HG02840 (cell line): ENCODE measurements at regions not wholly inside any gene's neighbourhood (a gene's known extent, or its start where the extent isn't known, plus 50 kb on each side); places are given as distances from the start of the nearest gene placed in this dataset.
"Not testable (repeated sequence)": the region's sequence is repeated elsewhere in the genome, so short reads cannot be mapped to it uniquely, and the experiment has no call there.

ENCODE experiments used
- ATAC-seq: cut with Tn5 transposase; IDR thresholded peaks from one replicate; pipeline ENCODE4 v1.9.1; 2021; ENCODE audit warnings: mild to moderate bottlenecking, moderate library complexity, moderate number of reproducible peaks; ENCODE audit not compliant: unreplicated experiment, low FRiP score

DNA sequence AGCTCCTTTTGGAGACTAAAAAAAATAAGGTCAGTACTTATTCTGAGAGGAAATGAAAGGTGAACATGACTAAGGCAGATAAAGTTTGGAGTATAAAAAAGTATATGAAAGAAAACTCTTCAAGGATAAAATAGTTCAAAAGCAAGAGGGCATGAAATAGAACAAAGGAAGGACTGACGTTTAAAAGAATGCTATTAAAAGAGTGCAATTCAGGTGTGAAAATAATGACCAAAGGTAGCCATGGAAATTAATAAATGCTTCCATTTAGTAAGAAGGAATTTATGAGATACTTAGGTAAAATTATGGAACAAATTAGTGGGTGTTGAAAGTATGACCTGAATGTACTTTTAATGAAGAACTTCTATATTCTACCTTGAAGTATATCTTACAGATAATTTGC lies 128.2 kb upstream of the WDFY3 start:
- no peak for ATAC-seq

DNA sequence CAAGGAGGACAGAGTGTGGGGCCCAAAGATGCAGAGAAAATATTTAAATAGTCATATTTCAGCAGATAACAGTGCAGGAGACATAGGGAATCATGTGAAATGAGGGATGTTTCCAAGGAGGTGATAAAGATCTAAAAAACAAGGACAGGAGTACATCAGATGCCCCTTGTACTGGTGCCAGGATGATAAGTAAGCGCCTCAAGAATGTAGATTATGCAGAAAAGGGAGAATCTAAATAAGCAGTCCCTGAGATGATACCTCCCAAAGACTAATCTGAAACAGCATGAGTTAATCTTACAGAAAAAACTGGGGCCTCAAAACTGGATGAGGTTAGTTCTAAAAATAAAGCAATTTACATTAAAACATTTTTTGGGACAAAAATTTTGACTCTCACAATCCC lies 136.1 kb upstream of the WDFY3 start:
- no peak for ATAC-seq

DNA sequence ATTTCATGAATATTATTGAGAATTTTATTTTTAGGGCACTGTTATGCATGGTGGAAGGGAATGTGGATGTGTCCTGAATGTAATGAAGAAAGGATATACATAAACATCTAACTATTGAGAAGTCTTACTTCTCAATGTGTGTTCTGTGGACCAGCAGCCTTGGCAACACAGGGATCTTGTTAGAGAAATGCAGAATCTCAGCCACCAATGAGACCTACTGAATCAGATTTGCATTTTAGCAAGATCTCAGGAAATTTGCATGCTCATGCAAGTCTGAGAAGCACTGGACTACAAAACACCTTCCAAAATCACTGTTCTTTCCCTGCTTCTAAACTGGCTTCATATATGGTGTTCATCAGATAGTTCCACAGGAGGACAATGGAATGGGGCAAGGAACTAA lies 139.7 kb upstream of the WDFY3 start:
- ATAC-seq: no peak

DNA sequence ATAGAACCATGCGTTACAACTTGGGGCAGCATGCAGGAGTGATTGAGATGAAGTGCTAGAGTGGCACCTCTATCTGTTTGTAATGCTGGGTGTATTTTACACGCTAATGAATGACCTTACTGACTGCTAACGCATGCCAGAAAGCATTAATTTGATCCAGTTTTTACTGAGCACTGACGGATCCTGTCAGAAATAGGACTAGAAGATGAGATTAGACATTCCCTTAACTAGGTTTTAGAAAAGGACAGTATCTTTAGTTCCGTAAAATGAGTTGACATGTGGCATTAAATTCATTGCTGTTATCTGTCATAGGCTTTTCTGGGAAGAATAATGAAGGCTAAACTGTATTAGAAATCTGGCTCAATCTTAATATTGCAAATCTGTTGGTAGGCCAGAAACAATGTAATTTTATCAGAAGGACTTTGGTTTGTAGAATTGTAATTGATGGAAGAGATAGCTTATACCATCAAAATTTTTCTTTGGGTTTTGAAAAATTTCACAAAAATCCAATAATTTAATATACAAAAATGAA lies 140.4 kb upstream of the WDFY3 start:
- no peak for ATAC-seq

DNA sequence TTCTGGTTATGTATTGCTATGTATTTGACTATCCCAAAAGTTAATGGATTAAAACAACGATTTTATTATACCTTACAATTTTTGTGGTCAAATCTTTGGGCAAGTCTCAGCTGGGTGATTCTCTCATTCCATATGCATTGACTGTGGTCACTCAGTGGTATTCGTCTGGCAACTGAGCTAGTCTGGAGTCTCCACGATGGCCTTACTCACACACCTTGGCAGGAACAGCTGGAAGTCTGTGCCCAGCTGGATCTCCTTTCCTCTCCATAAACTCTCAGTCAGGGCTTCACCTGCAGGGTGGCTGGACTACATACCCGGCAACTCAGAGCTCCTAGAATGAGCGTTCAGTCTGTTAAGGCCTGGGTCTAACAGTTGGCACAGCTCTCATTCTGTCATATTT lies 141.1 kb upstream of the WDFY3 start:
- no peak for ATAC-seq

DNA sequence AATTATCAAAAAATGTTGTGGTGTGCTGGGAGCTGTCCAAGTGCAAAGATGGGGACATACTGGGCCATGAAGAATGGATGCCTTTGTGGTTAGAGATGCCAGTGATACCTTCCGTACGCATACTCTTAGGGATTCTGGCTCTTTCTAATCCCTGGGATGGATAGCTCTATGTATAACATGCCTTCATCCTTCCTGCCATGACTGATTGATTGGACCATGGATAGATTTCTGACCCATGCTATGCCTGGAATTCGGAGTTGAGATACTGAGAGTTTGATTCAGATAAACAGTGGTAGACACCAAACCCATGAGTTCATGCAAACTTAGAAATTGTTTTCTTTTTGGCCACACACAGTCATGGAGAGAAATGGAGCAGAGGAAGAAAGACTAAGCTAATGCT lies 147.2 kb upstream of the WDFY3 start:
- ATAC-seq: no peak

DNA sequence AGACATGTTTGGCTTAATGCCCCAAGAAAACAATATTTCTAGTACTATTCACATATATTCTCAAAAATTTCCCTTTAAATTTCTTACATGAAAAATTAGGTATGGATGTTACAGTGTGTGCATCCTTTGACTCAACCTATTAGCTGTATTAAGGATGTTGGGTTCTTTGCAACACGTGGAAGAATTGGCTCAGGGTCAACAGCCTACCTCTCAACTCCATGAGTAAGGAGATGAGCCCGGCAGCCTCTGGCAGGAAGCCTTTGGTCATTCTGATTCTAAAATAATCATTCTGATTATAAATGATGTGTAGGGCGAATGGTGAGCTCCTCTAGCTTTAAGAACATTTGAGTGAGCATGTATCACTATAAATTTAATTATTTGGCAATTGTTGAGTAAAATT lies 148.0 kb upstream of the WDFY3 start:
- ATAC-seq: no peak

DNA sequence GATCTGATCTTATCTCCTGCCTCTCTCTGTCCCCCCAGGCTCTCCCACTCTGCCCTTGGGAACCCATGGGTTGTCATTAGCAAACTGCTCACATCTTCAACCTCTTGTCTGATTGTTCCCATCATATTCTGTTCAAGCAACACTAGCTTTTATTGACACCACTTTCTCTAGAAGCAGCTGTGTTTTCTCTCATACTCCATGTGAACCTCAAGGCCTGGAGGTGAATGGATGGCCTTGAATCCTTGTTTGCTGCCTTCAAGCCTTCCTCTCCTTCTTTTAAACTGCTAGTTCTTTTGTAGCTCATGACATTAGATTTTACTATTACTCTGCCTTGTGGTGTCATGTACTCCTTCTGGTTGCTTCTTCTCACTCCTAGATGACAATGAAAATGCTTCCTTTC lies 149.5 kb upstream of the WDFY3 start:
- no peak for ATAC-seq

DNA sequence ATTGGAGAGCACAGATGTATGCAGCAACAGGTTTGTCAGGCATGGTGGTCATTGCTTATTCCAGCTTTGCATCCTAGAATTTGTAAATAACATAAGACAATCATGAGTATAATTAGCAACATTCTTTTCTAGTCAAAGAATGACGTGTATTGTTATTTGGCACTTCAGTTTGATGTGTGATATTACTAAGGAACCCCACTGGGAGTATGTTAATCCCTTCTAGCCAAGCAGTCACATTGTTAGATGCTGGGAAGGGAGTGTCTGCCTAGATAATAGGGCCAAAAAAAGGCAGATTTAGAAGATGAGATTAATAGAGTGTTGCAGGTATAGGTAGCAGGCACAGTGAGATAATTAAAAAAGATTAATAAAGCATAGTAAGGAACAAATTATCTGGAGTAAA lies 159.2 kb upstream of the WDFY3 start:
- no peak for ATAC-seq

DNA sequence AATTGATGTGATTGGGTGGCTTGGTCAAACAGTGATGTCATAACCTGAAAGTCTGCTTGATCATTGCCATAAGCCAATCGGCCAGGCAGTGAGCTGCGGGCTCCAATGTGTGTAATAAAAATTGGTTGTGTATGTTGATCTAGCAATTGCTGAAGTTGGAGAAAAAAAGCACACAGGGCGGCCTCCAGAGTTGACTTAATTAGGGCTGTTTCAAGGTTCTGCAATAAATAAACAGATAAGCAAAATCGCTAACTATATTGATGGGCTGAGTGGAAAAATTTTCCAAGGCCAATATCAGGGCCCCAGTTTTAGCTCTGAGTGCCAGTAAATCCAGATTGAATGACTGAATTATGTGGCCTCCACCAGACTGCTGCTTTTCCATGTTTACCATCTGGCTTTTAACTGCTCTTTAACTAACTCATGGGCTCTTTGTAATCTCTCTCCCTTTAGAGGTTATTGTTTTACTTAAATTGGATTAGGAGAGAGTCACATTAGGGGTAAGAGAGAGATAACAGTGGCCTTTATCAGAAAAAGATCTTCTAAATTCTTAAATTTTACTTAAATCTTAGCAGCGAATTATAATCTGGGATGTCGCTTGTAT lies 160.6 kb upstream of the WDFY3 start:
- ATAC-seq: no peak

DNA sequence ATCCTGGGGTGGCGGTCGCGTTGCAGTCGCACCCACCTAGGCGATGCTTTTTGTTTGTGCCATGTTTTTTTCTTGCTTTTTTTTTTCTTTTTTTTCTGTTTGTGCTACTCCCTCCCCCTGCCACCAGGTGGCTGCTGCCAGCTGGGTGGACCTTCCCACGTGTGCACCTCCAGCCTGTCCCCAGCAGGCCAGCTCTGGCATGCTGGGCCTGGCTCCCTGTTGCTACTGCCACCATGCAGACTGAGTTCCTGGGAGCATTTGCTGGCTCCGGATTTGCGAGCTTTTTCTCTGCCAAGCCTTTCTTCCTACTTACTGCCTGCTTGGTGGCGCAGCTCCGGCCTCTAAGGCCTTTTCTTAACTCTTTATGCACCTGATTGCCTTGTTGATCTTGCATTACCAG lies 161.2 kb upstream of the WDFY3 start:
- no peak for ATAC-seq

DNA sequence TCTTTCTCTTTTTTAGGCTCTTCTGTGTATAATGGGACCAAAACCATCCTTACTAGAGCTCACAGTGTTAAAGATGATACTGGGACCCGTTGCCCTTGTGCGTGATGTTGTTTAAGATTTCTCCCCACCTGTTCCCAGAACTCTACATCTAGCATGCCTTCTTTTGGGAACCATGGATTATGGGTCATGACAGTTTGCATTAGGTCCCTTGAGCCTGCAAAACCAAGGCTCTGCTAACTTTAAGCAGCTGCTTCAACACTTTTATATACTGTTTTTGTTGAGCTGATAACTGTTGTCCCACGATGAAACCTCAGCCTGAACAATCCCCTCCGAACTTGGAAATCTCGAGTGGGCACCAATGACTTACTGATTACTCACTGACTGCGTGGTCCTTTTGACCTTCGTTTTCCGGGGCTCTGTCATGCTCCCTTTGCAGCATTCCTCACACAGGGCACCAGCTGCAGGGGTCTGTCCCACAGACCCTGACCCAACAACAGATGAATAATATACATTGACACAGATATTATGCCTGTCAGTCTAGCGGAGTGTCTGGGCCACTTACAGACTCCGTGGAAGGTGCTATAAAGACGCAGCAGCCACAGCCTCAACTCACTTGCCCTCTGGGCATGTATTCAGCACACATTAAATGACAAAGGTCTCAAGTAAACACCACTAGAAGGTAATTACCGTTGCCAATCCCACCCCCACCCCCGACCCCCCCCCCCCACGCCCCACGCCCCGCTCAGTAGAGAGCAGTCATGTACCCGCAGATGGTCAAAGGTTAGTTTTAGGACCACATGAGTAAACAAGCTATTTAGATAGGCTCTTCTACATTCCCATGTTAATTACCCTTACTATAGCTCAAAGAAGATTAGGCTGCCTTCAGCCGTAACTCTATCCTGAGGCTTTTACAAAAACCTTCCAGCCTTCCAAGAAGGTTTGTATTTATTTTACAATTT lies 162.0 kb upstream of the WDFY3 start:
- ATAC-seq: no peak

DNA sequence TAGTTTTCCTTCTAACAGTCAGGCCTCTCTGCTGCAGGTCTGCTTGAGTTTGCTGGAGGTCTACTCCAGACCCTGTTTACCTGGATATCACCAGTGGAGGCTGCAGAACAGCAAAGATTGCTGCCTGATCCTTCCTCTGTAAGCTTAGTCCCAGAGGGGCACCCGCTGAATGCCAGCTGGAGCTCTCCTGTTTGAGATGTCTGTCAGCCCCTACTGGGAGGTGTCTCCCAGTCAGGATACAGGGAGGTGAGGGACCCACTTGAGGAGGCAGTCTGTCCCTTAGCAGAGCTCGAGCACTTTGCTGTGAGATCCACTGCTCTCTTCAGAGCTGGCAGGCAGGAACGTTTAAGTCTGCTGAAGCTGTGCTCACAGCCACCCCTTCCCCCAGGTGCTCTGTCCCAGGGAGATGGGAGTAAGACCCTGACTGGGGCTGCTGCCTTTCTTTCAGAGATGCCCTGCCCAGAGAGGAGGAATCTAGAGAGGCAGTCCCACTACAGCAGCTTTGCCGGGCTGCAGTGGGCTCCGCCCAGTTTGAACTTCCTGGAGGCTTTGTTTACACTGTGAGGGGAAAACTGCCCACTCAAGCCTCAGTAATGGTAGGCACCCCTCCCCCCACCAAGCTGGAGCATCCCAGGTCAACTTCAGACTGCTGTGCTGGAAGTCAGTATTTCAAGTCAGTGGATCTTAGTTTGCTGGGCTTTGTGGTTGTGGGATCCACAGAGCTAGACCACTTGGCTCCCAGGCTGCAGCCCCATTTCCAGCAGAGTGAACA lies 163.1 kb upstream of the WDFY3 start:
- not testable (repeated sequence) for ATAC-seq

DNA sequence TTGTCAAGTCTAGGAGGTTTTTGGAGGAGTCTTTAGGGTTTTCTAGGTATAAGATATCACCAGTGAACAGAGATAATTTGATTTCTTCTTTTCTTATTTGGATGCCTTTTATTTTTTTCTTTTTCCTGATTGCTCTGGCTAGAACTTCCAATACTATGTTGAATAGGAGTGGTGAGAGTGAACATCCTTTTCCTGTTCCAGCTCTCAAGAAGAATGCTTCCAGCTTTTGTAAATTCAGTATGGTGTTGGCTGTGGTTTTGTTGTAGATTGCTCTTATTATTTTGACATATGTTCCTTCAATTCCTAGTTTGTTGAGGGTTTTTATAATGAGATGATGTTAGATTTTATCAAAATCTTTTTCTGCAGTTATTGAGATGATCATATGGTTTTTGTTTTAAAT lies 165.6 kb upstream of the WDFY3 start:
- ATAC-seq: no peak

DNA sequence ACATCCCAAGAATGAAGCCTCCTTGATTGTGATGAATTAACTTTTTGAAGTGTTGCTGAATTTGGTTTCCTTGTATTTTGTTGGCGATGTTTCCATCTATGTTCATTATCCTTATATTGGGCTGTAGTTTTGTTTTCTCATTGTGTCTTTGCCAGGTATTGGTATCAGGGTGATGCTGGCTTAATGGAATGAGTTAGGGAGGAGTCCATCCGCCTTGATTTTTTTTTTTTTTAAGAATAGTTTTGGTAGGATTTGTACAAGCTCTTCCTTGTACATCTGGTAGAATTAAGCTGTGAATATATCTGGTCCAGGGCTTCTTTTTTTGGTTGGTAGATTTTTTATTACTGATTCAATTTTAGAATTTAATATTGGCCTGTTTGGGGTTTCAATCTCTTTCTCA lies 166.1 kb upstream of the WDFY3 start:
- no peak for ATAC-seq

DNA sequence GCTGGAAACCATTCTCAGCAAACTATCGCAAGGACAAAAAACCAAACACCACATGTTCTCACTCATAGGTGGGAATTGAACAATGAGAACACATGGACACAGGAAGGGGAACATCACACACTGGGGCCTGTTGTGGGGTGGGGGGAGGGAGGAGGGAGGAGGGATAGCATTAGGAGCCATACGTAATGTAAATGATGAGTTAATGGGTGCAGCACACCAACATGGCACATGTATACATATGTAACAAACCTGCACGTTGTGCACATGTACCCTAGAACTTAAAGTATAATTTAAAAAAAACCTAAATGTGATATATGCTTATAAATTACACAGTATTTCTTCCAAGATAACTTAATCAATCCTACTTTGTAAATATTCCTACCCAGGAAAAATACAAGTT lies 173.3 kb upstream of the WDFY3 start:
- ATAC-seq: not testable (repeated sequence)

DNA sequence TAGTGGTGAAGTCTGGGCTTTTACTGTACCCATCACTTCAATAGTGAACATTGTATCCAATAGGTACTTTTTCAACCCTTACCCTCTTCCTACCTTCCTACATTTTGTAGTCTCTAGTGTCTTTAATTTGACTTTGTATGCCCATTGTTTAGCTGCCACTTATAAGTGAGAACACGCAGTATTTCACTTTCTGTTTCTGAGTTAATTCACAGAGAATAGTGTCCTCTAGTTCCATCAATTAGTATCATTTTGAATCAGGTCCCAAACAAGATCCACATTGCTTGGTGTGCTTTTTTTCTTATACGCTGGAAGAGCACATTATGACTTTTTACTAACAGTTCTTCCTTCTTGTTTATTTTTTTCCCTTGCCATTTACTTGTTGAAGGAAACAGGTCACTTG lies 176.0 kb upstream of the WDFY3 start:
- ATAC-seq: no peak

DNA sequence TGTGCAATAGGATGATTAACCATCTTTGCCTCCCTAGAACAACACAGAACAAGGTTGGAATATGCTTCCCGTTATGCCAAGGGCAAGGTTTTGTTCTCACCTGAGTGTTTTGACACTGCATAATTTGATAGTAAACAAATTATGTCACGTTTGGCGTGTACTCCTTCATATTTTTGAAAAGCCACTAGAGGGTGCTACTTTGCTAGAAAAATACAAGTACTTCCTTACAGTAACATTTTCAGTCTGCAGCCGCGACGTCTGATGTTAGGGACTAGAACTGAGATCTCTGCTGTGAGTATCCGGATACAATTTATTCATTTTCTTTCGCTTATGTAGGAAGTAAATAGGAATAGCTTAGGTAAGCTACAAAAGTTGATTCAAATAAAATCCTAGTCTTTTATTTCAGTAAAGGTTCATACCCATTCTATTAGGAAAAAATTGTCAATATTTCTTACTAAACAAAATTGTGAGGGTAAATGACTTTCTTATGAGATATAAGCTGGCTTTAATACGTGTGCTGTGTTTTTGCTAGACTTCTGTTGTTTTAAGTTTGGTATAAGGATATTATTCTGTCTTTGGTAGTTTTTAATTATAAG lies 181.1 kb upstream of the WDFY3 start:
- ATAC-seq: no peak

DNA sequence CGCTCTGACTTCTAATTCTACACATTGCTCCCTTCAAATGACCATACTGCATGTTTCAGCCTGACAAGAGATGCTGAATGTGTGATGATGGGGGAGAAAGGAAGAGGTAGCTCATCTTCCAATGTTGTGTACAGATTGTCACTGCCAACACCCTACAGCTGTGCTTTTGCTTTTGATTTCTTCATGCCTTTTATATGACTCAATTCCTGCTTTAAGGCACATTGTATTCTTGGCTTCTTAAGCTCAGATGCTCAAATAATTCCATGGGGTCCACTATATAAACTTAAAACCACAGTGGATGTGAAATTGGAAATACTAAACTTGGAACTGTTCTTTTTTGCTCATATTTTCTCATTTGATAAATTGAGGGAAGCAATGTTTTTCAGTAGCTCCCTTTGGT lies 183.2 kb upstream of the WDFY3 start:
- no peak for ATAC-seq

DNA sequence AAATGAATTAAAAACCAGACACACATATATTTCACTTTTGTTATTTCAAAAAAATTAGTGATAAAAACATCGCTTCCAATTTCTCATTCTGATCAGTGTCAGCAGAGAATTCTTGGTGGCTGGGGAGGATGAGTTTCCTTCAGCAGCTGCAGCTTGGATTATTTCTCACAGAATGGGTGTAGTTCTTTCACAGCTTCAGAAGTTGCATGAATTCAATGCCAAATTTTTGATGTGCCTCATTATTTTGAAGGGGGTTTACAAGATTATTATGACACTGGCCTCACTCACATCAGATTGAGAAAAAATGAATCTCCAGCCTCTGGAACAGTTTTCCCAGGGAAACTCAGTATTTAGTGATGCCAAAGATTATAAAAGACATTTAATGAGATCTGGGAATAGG lies 184.9 kb upstream of the WDFY3 start:
- no peak for ATAC-seq

DNA sequence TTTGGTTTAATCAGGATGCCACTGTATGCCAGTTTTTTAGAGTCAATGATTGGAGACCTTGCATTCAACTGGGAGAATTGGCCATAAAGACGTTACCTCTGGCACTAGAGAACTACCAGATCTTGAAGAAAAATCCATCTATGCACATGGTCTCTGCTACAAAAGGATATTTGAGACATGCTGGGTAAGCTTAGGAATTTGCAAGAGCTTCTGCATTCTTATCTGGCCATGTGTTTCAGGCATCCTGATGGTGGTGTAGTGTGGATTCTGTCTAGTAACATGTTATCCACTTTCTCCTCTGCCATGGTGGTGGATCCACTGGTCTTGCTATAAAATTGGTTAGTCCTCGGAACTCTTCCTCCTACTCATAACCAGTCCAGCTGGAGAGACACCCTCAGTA lies 185.3 kb upstream of the WDFY3 start:
- ATAC-seq: no peak
